K562 (cell line): ENCODE measurements at regions not wholly inside any gene's neighbourhood (a gene's known extent, or its start where the extent isn't known, plus 50 kb on each side); places are given as distances from the start of the nearest gene placed in this dataset.

Source experiments
- DLX4 ChIP-seq: fragments of 250-450 bp; sonication (Bioruptor Pico); IDR thresholded peaks from 2 replicates; pipeline ENCODE4 v1.6.1; 2021; ENCODE audit warnings: mild to moderate bottlenecking
- EGR1 ChIP-seq: fragments of 450-650 bp; conservative IDR thresholded peaks from 2 replicates; pipeline ENCODE4 v1.6.1; 2017; ENCODE audit warnings: mild to moderate bottlenecking
- LEF1 ChIP-seq: fragments of 450-650 bp; IDR thresholded peaks from 2 replicates; pipeline ENCODE4 v1.6.1; 2016; ENCODE audit warnings: mild to moderate bottlenecking
- ZNF445 ChIP-seq: fragments of 250-450 bp; sonication (Bioruptor Pico); IDR thresholded peaks from 2 replicates; pipeline ENCODE4 v1.4.0; 2020; ENCODE audit warnings: low read depth, mild to moderate bottlenecking, moderate library complexity

GRCh38 chr16:48834576-48834975 is 224.6 kb upstream of the N4BP1 start:
- TF ChIP-seq DLX4 (CRISPR knock-in tag) (no peak), EGR1 (no peak), ZNF445 (no peak), LEF1 (no peak)
